ENCODE measurements at regions not wholly inside any gene's neighbourhood (a gene's known extent, or its start where the extent isn't known, plus 50 kb on each side); places are given as distances from the start of the nearest gene placed in this dataset.
"Not testable (repeated sequence)": the region's sequence is repeated elsewhere in the genome, so short reads cannot be mapped to it uniquely, and the experiment has no call there.

- Mint-ChIP-seq H3K36me3 (ENCODE audit: low read depth) (peaks cover 5% of the 10 kb centered on the region), H3K27me3 (ENCODE audit: low read depth, poor library complexity) (peaks cover 12% of the 10 kb centered on the region), H3K4me1 (no peaks in the 10 kb centered on the region), H3K4me3 (no peak overlapping the region), H3K27ac (no peak overlapping the region), H3K9me3 (peaks cover 43% of the 10 kb centered on the region)
- TF ChIP-seq CTCF (IDR thresholded peaks at IDR 0.05) = no peak
- no peak for DNase-seq
Measured at GRCh38 chrX:817759-818300, 187.2 kb downstream of the SHOX start.

GRCh38 chrX:817147-817546, 186.6 kb downstream of the SHOX start:
- peaks cover 12% of the 10 kb centered on the region for H3K27me3 Mint-ChIP-seq (ENCODE audit: low read depth, poor library complexity)
- not testable (repeated sequence) for DNase-seq; H3K4me1 Mint-ChIP-seq; H3K36me3 Mint-ChIP-seq (ENCODE audit: low read depth); H3K4me3 Mint-ChIP-seq; H3K27ac Mint-ChIP-seq
- peaks cover 43% of the 10 kb centered on the region for H3K9me3 Mint-ChIP-seq

- no peak overlapping the region for H3K27ac Mint-ChIP-seq
- peaks cover 37% of the 10 kb centered on the region for H3K9me3 Mint-ChIP-seq
- TF ChIP-seq CTCF (IDR thresholded peaks at IDR 0.05) = no peak
- H3K4me3 Mint-ChIP-seq = no peak overlapping the region
- no peaks in the 10 kb centered on the region for H3K4me1 Mint-ChIP-seq
- H3K27me3 Mint-ChIP-seq (ENCODE audit: low read depth, poor library complexity) = peaks cover 12% of the 10 kb centered on the region
- H3K36me3 Mint-ChIP-seq (ENCODE audit: low read depth) = peaks cover 5% of the 10 kb centered on the region
- no peak for DNase-seq
Measured at GRCh38 chrX:816411-816810, 185.8 kb downstream of the SHOX start.

- TF ChIP-seq CTCF (IDR thresholded peaks at IDR 0.05) = no peak
- no peaks in the 10 kb centered on the region for H3K36me3 Mint-ChIP-seq (ENCODE audit: low read depth)
- H3K4me1 Mint-ChIP-seq = peaks cover 9% of the 10 kb centered on the region
- H3K27me3 Mint-ChIP-seq (ENCODE audit: low read depth, poor library complexity) = peaks cover 25% of the 10 kb centered on the region
- no peak overlapping the region for H3K4me3 Mint-ChIP-seq
- no peak for DNase-seq
- no peak overlapping the region for H3K27ac Mint-ChIP-seq
- peaks cover 18% of the 10 kb centered on the region for H3K9me3 Mint-ChIP-seq
Measured at GRCh38 chrX:810186-810585, 179.6 kb downstream of the SHOX start.

GRCh38 chrX:809081-809480, 178.5 kb downstream of the SHOX start:
- Mint-ChIP-seq H3K4me3 (no peak overlapping the region), H3K4me1 (peaks cover 10% of the 10 kb centered on the region), H3K9me3 (peaks cover 17% of the 10 kb centered on the region), H3K27ac (no peak overlapping the region), H3K27me3 (ENCODE audit: low read depth, poor library complexity) (peaks cover 32% of the 10 kb centered on the region), H3K36me3 (ENCODE audit: low read depth) (no peaks in the 10 kb centered on the region)
- no peak for DNase-seq
- no peak for TF ChIP-seq CTCF (IDR thresholded peaks at IDR 0.05)

- Mint-ChIP-seq H3K36me3 (ENCODE audit: low read depth) (no peaks in the 10 kb centered on the region), H3K27ac (no peak overlapping the region)
- DNase-seq = no peak
Measured at GRCh38 chrX:806586-806985, 176.0 kb downstream of the SHOX start.

More at GRCh38 chrX:806586-806985, 176.0 kb downstream of the SHOX start:
- H3K4me3 Mint-ChIP-seq = no peak overlapping the region
- TF ChIP-seq CTCF (IDR thresholded peaks at IDR 0.05) = no peak
- peaks cover 15% of the 10 kb centered on the region for H3K9me3 Mint-ChIP-seq
- peaks cover 43% of the 10 kb centered on the region for H3K27me3 Mint-ChIP-seq (ENCODE audit: low read depth, poor library complexity)
- H3K4me1 Mint-ChIP-seq = peaks cover 10% of the 10 kb centered on the region
